ENCODE measurements at regions not wholly inside any gene's neighbourhood (a gene's known extent, or its start where the extent isn't known, plus 50 kb on each side); places are given as distances from the start of the nearest gene placed in this dataset.

- no TSS peak for BruUV-seq (replicated peaks)
- no peak overlapping the region for H3K9ac ChIP-seq (ENCODE audit: low read length)
- no peaks in the 10 kb centered on the region for H3K27me3 ChIP-seq (ENCODE audit: insufficient read depth, low read length)
- ATAC-seq (no peak), DNase-seq (ENCODE audit: low read depth, low spot score) (no peak)
- ChIA-PET RAD21 (ENCODE audit: low non-redundant PET in 1 of 2, low total read pairs in 2 of 2, uncharacterized antibody in 2 of 2, unreplicated experiment in 2 of 2) (no interaction called here), CTCF (no interaction called here), POLR2A (no interaction called here)
- H3K4me3 ChIP-seq (replicated peaks in 1 of 2; ENCODE audit: low read depth in 1 of 2, low read length in 2 of 2) = no peak overlapping the region
- H3K36me3 ChIP-seq (ENCODE audit: control insufficient read depth in 1 of 2, insufficient read depth in 2 of 2, low read length in 2 of 2) = no peaks in the 10 kb centered on the region
- H3K9me2 ChIP-seq (ENCODE audit: insufficient read depth) = no peaks in the 10 kb centered on the region
- H3K4me2 ChIP-seq (ENCODE audit: low read length) = no peak overlapping the region
- H3K9me3 ChIP-seq (ENCODE audit: control insufficient read depth in 1 of 2, insufficient read depth in 1 of 2, low read depth in 1 of 2, low read length in 2 of 2) = peaks cover 10 to 12% of the 10 kb centered on the region in 2 experiments
- H3K27ac ChIP-seq (ENCODE audit: low read depth, low read length) = no peak overlapping the region
- intact Hi-C loops (cut with micrococcal nuclease) = no loop called here
- no peak overlapping the region for H2AFZ ChIP-seq (ENCODE audit: low read depth, low read length, poor library complexity, severe bottlenecking)
- no peaks in the 10 kb centered on the region for H3K4me1 ChIP-seq (ENCODE audit: control insufficient read depth in 1 of 2, insufficient read depth in 2 of 2, low read length in 2 of 2)
- no peaks in the 10 kb centered on the region for H4K20me1 ChIP-seq (ENCODE audit: insufficient read depth)
- H3K79me2 ChIP-seq (ENCODE audit: insufficient read depth, low read length) = no peaks in the 10 kb centered on the region
- TF ChIP-seq MAX (IDR thresholded peaks at IDR 0.05) (no peak), SIN3A (IDR thresholded peaks at IDR 0.05; ENCODE audit: low read depth) (no peak), RAD21 (IDR thresholded peaks at IDR 0.05; ENCODE audit: low read depth) (no peak), CBX3 (IDR thresholded peaks at IDR 0.05; ENCODE audit: low read depth) (0 out of 2 replicates have a peak, but pooled peaks have one; percentile 43), POLR2A (IDR thresholded peaks at IDR 0.05; ENCODE audit: borderline replicate concordance, extremely low read depth, insufficient read depth, insufficient read length) (no peak)
Measured at GRCh38 chr14:76682367-76682766, 78.9 kb upstream of the VASH1 start.

GRCh38 chr14:76686646-76687045, 74.6 kb upstream of the VASH1 start:
- no peak for DNase-seq (ENCODE audit: low read depth, low spot score)
- Histone ChIP-seq H3K4me1 (ENCODE audit: control insufficient read depth in 1 of 2, insufficient read depth in 2 of 2, low read length in 2 of 2) (no peaks in the 10 kb centered on the region), H3K9me3 (ENCODE audit: control insufficient read depth in 1 of 2, insufficient read depth in 1 of 2, low read depth in 1 of 2, low read length in 2 of 2) (peaks cover 16 to 22% of the 10 kb centered on the region in 2 experiments), H3K27me3 (ENCODE audit: insufficient read depth, low read length) (no peaks in the 10 kb centered on the region), H3K36me3 (ENCODE audit: control insufficient read depth in 1 of 2, insufficient read depth in 2 of 2, low read length in 2 of 2) (no peaks in the 10 kb centered on the region), H4K20me1 (ENCODE audit: insufficient read depth) (no peaks in the 10 kb centered on the region), H3K79me2 (ENCODE audit: insufficient read depth, low read length) (no peaks in the 10 kb centered on the region), H2AFZ (ENCODE audit: low read depth, low read length, poor library complexity, severe bottlenecking) (no peak overlapping the region), H3K27ac (ENCODE audit: low read depth, low read length) (no peak overlapping the region), H3K4me2 (ENCODE audit: low read length) (no peak overlapping the region), H3K9me2 (ENCODE audit: insufficient read depth) (no peaks in the 10 kb centered on the region), H3K4me3 (replicated peaks in 1 of 2; ENCODE audit: low read depth in 1 of 2, low read length in 2 of 2) (no peak overlapping the region), H3K9ac (ENCODE audit: low read length) (no peak overlapping the region)
- no peak for ATAC-seq
- ChIA-PET CTCF (no interaction called here), POLR2A (no interaction called here), RAD21 (ENCODE audit: low non-redundant PET in 1 of 2, low total read pairs in 2 of 2, uncharacterized antibody in 2 of 2, unreplicated experiment in 2 of 2) (no interaction called here)
- intact Hi-C loops (cut with micrococcal nuclease) = no loop called here
- no TSS peak for BruUV-seq (replicated peaks)
- no peak for TF ChIP-seq TCF7L2 (IDR thresholded peaks at IDR 0.05; ENCODE audit: borderline replicate concordance, extremely low read depth, insufficient read depth, insufficient read length)
- TF ChIP-seq SP1 (IDR thresholded peaks at IDR 0.05; ENCODE audit: low read depth) = no peak
- no peak for TF ChIP-seq POLR2AphosphoS5 (IDR thresholded peaks at IDR 0.05; ENCODE audit: low read depth, low read length)
- TF ChIP-seq ZFX (IDR thresholded peaks at IDR 0.05) = no peak
- TF ChIP-seq ZNF274 (IDR thresholded peaks at IDR 0.05; ENCODE audit: low read depth, low read length) = no peak
- TF ChIP-seq CEBPB (IDR thresholded peaks at IDR 0.05; ENCODE audit: low read depth) = no peak
- TF ChIP-seq EZH2 (IDR thresholded peaks at IDR 0.05) = no peak
- no peak for TF ChIP-seq RAD21 (IDR thresholded peaks at IDR 0.05; ENCODE audit: low read depth)
- TF ChIP-seq ATF3 (IDR thresholded peaks at IDR 0.05) = no peak
- no peak for TF ChIP-seq FOSL1 (IDR thresholded peaks at IDR 0.05; ENCODE audit: low read depth)
- no peak for TF ChIP-seq CBX3 (IDR thresholded peaks at IDR 0.05; ENCODE audit: low read depth)
